PFSK-1 (cell line): ENCODE measurements at regions not wholly inside any gene's neighbourhood (a gene's known extent, or its start where the extent isn't known, plus 50 kb on each side); places are given as distances from the start of the nearest gene placed in this dataset.

ENCODE experiments used
- POLR2AphosphoS5 ChIP-seq: IDR thresholded peaks from 2 replicates; pipeline ENCODE4 v1.6.1; 2012; ENCODE audit warnings: low read depth, mild to moderate bottlenecking, control low read depth, low read length, moderate library complexity
- TF ChIP-seq, protein P1 (sequence below), 2 experiments: IDR thresholded peaks; 2 replicates each; pipeline versions ENCODE4 v1.6.1 to v1.8.0; 2011 to 2012; ENCODE audit warnings: low read depth in 2 of 2, low read length in 2 of 2, control low read depth in 1 of 2, inconsistent platforms in 1 of 2, mild to moderate bottlenecking in 1 of 2, moderate library complexity in 1 of 2; ENCODE audit not compliant: insufficient read depth in 1 of 2

GRCh38 chrX:39550795-39551361 lies 546.9 kb downstream of the BCOR start:
- no peak for TF ChIP-seq POLR2AphosphoS5
- TF ChIP-seq, protein P1, sequence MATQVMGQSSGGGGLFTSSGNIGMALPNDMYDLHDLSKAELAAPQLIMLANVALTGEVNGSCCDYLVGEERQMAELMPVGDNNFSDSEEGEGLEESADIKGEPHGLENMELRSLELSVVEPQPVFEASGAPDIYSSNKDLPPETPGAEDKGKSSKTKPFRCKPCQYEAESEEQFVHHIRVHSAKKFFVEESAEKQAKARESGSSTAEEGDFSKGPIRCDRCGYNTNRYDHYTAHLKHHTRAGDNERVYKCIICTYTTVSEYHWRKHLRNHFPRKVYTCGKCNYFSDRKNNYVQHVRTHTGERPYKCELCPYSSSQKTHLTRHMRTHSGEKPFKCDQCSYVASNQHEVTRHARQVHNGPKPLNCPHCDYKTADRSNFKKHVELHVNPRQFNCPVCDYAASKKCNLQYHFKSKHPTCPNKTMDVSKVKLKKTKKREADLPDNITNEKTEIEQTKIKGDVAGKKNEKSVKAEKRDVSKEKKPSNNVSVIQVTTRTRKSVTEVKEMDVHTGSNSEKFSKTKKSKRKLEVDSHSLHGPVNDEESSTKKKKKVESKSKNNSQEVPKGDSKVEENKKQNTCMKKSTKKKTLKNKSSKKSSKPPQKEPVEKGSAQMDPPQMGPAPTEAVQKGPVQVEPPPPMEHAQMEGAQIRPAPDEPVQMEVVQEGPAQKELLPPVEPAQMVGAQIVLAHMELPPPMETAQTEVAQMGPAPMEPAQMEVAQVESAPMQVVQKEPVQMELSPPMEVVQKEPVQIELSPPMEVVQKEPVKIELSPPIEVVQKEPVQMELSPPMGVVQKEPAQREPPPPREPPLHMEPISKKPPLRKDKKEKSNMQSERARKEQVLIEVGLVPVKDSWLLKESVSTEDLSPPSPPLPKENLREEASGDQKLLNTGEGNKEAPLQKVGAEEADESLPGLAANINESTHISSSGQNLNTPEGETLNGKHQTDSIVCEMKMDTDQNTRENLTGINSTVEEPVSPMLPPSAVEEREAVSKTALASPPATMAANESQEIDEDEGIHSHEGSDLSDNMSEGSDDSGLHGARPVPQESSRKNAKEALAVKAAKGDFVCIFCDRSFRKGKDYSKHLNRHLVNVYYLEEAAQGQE (IDR thresholded peaks at IDR 0.05; ENCODE audit: insufficient read depth in 1 of 2, low read depth in 2 of 2, low read length in 2 of 2) = no peak
